Mucosa of descending colon (tissue), 3 donors: ENCODE measurements at regions not wholly inside any gene's neighbourhood (a gene's known extent, or its start where the extent isn't known, plus 50 kb on each side); places are given as distances from the start of the nearest gene placed in this dataset.

Source experiments
- ATAC-seq: fragments of 200-7000 bp; cut with Tn5 transposase; one replicate; pipeline ENCODE4 v1.9.1; 2020; ENCODE audit warnings: mild to moderate bottlenecking, moderate library complexity
- DNase-seq, 3 donors: peaks; one replicate each; pipeline ENCODE4 v3.0.0-alpha.2; 2020
- H3K36me3 ChIP-seq: fragments of 200-600 bp; one replicate; pipeline ENCODE4 v1.8.0; 2021; ENCODE audit warnings: low read depth, mild to moderate bottlenecking
- H3K4me1 ChIP-seq: fragments of 200-600 bp; one replicate; pipeline ENCODE4 v1.8.0; 2021; ENCODE audit warnings: low read depth, mild to moderate bottlenecking
- H3K4me3 ChIP-seq: fragments of 200-600 bp; one replicate; pipeline ENCODE4 v1.8.0; 2021; ENCODE audit warnings: mild to moderate bottlenecking
- H3K9me3 ChIP-seq: fragments of 200-600 bp; one replicate; pipeline ENCODE4 v1.8.0; 2021; ENCODE audit warnings: mild to moderate bottlenecking
- CTCF ChIP-seq: fragments of 200-600 bp; IDR thresholded peaks from one replicate; pipeline ENCODE4 v1.8.0; 2022; ENCODE audit warnings: antibody characterized with exemption, mild to moderate bottlenecking
- intact Hi-C, 2 donors: fragments of 100-400 bp; cut with DNase I in 1 of 2; cut with micrococcal nuclease in 1 of 2; formaldehyde crosslinking; loops; one replicate each; pipeline versions ENCODE4 v1.11.0 to v1.11.1; 2022; cut with DNase I, micrococcal nuclease
- donor health status: DM: no; HTN: no; CAD: no; lungs with moderate emphysema.
- donor health status: DM: no; HTN: no; CAD: no.
- donor health status: DM: no; HTN: yes; CAD: no.

GRCh38 chr14:34931206-34931605, 51.6 kb upstream of the SRP54 start:
- intact Hi-C loops = no loop called here

GRCh38 chr14:34930591-34931091, 52.2 kb upstream of the SRP54 start:
- H3K4me1 ChIP-seq = peaks cover 9% of the 10 kb centered on the region
- DNase-seq = peak in 1 of 3 donors; percentile 18
- ATAC-seq = peak; percentile 37
- intact Hi-C loops = no loop called here
- no peaks in the 10 kb centered on the region for H3K9me3 ChIP-seq
- H3K4me3 ChIP-seq = no peak overlapping the region
- no peak for TF ChIP-seq CTCF
- no peaks in the 10 kb centered on the region for H3K36me3 ChIP-seq

More at GRCh38 chr14:34931206-34931605, 51.6 kb upstream of the SRP54 start:
- no peaks in the 10 kb centered on the region for H3K9me3 ChIP-seq
- DNase-seq (peak in 1 of 3 donors; percentile 63), ATAC-seq (peak; percentile 98)
- no peaks in the 10 kb centered on the region for H3K36me3 ChIP-seq
- peaks cover 9% of the 10 kb centered on the region for H3K4me1 ChIP-seq
- TF ChIP-seq CTCF = no peak
- H3K4me3 ChIP-seq = no peak overlapping the region

GRCh38 chr14:34926552-34926951, 51.4 kb upstream of the BAZ1A start:
- no peak for TF ChIP-seq CTCF
- no peak overlapping the region for H3K4me3 ChIP-seq
- no peaks in the 10 kb centered on the region for H3K9me3 ChIP-seq
- DNase-seq (no peak), ATAC-seq (no peak)
- H3K4me1 ChIP-seq = peaks cover 6% of the 10 kb centered on the region
- no peaks in the 10 kb centered on the region for H3K36me3 ChIP-seq
- intact Hi-C loops = no loop called here
